Cardiac fibroblast (primary cell): ENCODE measurements at regions not wholly inside any gene's neighbourhood (a gene's known extent, or its start where the extent isn't known, plus 50 kb on each side); places are given as distances from the start of the nearest gene placed in this dataset.

Experiments used
- DNase-seq, 2 donors: peaks; one replicate each; pipeline versions ENCODE4 v3.0.0 to v3.0.0-alpha.2; 2010; ENCODE audit warnings: low read depth in 2 of 2
- H3K4me3 ChIP-seq, 2 donors: replicated peaks in 1 of 2; 1 replicate in 1 of 2; 2 replicates in 1 of 2; pipeline ENCODE4 v1.5.1; 2011; ENCODE audit warnings: low read depth in 2 of 2, low read length in 2 of 2, mild to moderate bottlenecking in 2 of 2, moderate library complexity in 1 of 2
- CTCF ChIP-seq: IDR thresholded peaks from one replicate; pipeline ENCODE4 v1.5.1; 2011; ENCODE audit warnings: low read depth, mild to moderate bottlenecking, low read length, inconsistent platforms

DNA sequence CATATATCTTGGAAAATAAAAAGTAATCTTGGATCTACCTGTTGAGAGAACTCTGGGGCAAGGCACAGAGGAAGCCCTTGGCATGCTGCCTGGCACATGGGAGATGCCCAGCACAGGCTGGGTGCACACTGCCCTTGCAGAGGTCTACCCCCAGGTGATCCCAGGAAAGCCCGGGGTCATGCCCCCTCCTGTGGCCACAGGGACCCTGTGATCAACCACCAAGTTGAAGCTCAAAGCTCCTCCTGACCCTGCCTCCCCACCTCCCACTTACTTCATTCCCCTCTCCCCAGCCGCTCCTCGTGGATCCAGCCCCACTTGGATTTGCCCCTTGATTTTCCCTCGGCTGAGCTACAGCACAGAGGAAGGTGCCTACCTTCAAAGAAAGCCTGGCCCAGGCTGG is 62.7 kb upstream of the LARS2 start:
- no peak for DNase-seq
- TF ChIP-seq CTCF: no peak
- H3K4me3 ChIP-seq: no peak overlapping the region

DNA sequence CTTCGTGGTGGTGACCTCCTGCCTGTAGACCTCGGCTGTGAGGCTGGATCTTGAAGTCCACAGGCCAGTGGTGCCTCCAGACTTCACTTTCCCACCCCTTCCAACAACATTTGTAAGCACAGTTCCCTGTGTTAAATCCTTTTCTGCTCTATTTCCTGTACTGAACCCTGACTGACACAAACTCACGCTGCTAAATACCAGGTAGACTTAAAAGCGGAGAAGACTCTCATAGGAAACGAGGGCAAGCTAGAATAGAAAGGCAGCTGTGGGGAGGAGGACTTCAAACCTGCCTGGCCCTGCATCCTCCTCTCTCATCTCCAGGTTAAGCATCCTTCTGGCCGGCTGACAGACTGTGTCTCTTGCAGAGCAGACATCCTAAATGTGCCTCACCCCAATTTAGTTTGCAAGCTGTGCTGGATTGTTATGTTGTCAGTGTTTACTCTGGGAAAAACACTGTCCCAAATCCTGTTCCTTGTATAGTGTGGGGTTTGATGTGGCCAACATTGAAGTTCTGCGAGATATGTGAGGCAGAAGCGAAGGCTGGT is 58.5 kb upstream of the LARS2 start:
- H3K4me3 ChIP-seq: no peak overlapping the region
- no peak for TF ChIP-seq CTCF
- DNase-seq: no peak

DNA sequence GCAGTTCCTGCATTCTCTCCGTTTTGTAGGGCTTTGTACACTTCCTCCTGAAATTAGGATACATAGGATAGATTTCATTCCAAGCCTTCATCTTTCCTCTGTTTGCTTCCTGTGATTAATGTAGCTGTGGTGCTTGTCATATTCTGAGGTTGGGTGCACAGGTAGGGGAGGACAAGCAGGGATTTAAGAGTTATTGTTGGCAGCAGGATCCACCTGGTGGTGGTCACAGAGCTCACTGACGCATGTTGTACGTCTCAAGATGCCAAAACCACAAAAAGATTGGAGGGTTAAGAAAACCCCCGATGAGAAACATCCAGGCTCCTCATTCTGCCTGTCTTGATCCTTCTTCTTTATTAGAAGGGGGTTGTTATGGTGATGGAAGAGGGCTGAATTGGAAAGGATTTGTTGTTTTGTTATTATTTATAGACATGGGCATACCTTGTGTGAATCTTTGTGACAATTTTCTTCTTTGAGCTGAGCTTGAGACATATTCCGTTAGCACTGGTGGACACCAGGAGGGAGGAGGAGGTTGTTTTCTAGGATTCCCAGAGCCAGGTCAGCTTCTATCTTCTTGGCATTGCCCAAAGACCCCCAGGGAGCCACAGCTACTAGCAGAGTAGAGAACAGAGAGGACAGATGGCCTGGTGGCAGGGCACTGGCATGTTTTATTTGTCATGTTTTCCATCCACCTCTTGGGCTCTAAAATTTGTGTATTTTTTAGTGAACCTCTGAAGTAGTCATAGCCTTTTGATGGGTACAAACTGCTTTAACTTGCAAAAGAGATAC is 57.7 kb upstream of the LARS2 start:
- no peak overlapping the region for H3K4me3 ChIP-seq
- no peak for TF ChIP-seq CTCF
- DNase-seq: no peak

- DNase-seq: no peak
- H3K4me3 ChIP-seq: no peak overlapping the region
- no peak for TF ChIP-seq CTCF
These were observed 55.9 kb upstream of the LARS2 start for GRCh38 chr3:45332493-45332892.

- no peak overlapping the region for H3K4me3 ChIP-seq
- no peak for TF ChIP-seq CTCF
- no peak for DNase-seq
These were observed 55.4 kb upstream of the LARS2 start for GRCh38 chr3:45332901-45333407.

DNA sequence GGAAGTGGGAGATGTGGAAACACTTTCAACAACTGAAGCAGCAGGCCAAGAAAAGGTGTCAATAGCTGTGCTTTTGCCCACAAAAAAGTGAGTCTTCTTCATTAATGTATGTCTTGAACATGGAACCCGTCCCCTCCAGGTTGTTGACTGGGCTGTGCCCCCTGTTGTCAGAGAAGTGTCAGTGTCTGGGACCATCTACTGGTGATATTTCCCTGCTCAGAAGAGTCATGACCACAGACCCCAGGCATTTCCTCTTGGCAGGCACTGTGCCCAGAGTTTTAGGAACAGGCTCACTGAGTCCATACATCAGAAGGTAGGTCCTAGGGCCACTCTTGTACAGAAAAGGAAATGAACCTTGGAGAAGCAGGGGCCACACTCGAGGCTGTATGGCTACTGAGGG is 54.8 kb upstream of the LARS2 start:
- H3K4me3 ChIP-seq: no peak overlapping the region
- DNase-seq: peak; percentile 14 to 43
- no peak for TF ChIP-seq CTCF
